HEK293 (cell line): ENCODE measurements at regions not wholly inside any gene's neighbourhood (a gene's known extent, or its start where the extent isn't known, plus 50 kb on each side); places are given as distances from the start of the nearest gene placed in this dataset.

Experiments used
- BCL11A ChIP-seq: fragments of 450-650 bp; formaldehyde crosslinking; IDR thresholded peaks from 2 replicates; pipeline ENCODE4 v1.5.1; 2016; ENCODE audit warnings: low read depth, missing biosample characterization, missing genetic modification characterization
- CTCF ChIP-seq: fragments of 450-650 bp; formaldehyde crosslinking; IDR thresholded peaks from 2 replicates; pipeline ENCODE4 v1.5.1; 2016; ENCODE audit warnings: missing biosample characterization, missing genetic modification characterization
- REPIN1 ChIP-seq: fragments of 450-650 bp; formaldehyde crosslinking; IDR thresholded peaks from 2 replicates; pipeline ENCODE4 v1.5.1; 2017; ENCODE audit warnings: missing biosample characterization, missing genetic modification characterization, low read depth
- SP2 ChIP-seq: fragments of 450-650 bp; formaldehyde crosslinking; IDR thresholded peaks from 2 replicates; pipeline ENCODE4 v1.5.1; 2016; ENCODE audit warnings: missing biosample characterization, missing genetic modification characterization
- ZBTB11 ChIP-seq: fragments of 450-650 bp; formaldehyde crosslinking; conservative IDR thresholded peaks from 2 replicates; pipeline ENCODE4 v1.5.1; 2016; ENCODE audit warnings: low read depth, missing biosample characterization, missing genetic modification characterization
- ZNF18 ChIP-seq: fragments of 450-650 bp; formaldehyde crosslinking; IDR thresholded peaks from 2 replicates; pipeline ENCODE4 v1.5.1; 2016; ENCODE audit warnings: missing biosample characterization, missing genetic modification characterization
- ZNF311 ChIP-seq: fragments of 450-650 bp; formaldehyde crosslinking; IDR thresholded peaks from 2 replicates; pipeline ENCODE4 v1.5.1; 2017; ENCODE audit warnings: missing biosample characterization, missing genetic modification characterization, borderline replicate concordance
- ZNF366 ChIP-seq: fragments of 450-650 bp; formaldehyde crosslinking; conservative IDR thresholded peaks from 2 replicates; pipeline ENCODE4 v1.5.1; 2016; ENCODE audit warnings: missing biosample characterization, missing genetic modification characterization
- ZSCAN23 ChIP-seq: fragments of 450-650 bp; formaldehyde crosslinking; IDR thresholded peaks from 2 replicates; pipeline ENCODE4 v1.5.1; 2016; ENCODE audit warnings: missing biosample characterization, missing genetic modification characterization
- TF ChIP-seq, protein P1 (sequence below): fragments of 450-650 bp; IDR thresholded peaks from 2 replicates; pipeline ENCODE4 v1.5.1; 2018; ENCODE audit warnings: missing biosample characterization, missing genetic modification characterization

GRCh38 chr2:216942465-216942864 lies 82.6 kb upstream of the TNP1 start:
- TF ChIP-seq ZBTB11 (no peak), SP2 (no peak), ZNF366 (tag by site-specific recombination) (no peak), CTCF (tag by site-specific recombination) (no peak), BCL11A (tag by site-specific recombination) (no peak), REPIN1 (tag by site-specific recombination) (no peak), ZNF18 (tag by site-specific recombination) (no peak), ZNF311 (tag by site-specific recombination) (no peak), ZSCAN23 (tag by site-specific recombination) (no peak)
- TF ChIP-seq, protein P1, sequence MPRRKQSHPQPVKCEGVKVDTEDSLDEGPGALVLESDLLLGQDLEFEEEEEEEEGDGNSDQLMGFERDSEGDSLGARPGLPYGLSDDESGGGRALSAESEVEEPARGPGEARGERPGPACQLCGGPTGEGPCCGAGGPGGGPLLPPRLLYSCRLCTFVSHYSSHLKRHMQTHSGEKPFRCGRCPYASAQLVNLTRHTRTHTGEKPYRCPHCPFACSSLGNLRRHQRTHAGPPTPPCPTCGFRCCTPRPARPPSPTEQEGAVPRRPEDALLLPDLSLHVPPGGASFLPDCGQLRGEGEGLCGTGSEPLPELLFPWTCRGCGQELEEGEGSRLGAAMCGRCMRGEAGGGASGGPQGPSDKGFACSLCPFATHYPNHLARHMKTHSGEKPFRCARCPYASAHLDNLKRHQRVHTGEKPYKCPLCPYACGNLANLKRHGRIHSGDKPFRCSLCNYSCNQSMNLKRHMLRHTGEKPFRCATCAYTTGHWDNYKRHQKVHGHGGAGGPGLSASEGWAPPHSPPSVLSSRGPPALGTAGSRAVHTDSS (tag by site-specific recombination), result no peak
